ENCODE measurements at regions not wholly inside any gene's neighbourhood (a gene's known extent, or its start where the extent isn't known, plus 50 kb on each side); places are given as distances from the start of the nearest gene placed in this dataset.

DNA sequence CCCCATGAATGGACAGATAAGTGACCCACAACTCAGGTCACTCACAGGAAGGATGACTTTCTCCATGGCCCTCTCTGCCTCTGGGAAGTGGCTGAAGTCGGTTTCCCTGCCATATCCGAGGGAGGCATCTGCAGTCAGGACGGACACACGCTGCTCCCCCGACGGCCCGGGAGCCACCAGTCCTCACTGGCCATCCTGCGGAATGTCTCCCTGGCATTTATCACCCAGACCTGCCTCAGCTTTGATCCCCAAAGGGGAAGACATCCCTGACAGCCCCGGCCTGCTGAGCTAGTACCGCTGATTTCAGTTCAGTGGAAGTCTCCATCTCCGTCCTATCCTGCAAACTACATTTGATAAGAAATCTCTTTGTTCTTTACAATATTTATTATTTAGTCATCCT is 339.5 kb upstream of the MKI67 start:
- TF ChIP-seq POLR2A (IDR thresholded peaks at IDR 0.05) = no peak
- TF ChIP-seq, protein P1, sequence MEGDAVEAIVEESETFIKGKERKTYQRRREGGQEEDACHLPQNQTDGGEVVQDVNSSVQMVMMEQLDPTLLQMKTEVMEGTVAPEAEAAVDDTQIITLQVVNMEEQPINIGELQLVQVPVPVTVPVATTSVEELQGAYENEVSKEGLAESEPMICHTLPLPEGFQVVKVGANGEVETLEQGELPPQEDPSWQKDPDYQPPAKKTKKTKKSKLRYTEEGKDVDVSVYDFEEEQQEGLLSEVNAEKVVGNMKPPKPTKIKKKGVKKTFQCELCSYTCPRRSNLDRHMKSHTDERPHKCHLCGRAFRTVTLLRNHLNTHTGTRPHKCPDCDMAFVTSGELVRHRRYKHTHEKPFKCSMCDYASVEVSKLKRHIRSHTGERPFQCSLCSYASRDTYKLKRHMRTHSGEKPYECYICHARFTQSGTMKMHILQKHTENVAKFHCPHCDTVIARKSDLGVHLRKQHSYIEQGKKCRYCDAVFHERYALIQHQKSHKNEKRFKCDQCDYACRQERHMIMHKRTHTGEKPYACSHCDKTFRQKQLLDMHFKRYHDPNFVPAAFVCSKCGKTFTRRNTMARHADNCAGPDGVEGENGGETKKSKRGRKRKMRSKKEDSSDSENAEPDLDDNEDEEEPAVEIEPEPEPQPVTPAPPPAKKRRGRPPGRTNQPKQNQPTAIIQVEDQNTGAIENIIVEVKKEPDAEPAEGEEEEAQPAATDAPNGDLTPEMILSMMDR (IDR thresholded peaks at IDR 0.05) = no peak
